NB4 (cell line): ENCODE measurements at regions not wholly inside any gene's neighbourhood (a gene's known extent, or its start where the extent isn't known, plus 50 kb on each side); places are given as distances from the start of the nearest gene placed in this dataset.

Source experiments
- CTCF ChIP-seq: IDR thresholded peaks from one replicate; pipeline ENCODE4 v1.5.1; 2012; ENCODE audit warnings: low read depth, low read length
- MAX ChIP-seq: IDR thresholded peaks from 2 replicates; pipeline ENCODE4 v1.6.1; 2011; ENCODE audit warnings: low read depth, low read length
- POLR2A ChIP-seq: IDR thresholded peaks from 2 replicates; pipeline ENCODE4 v1.6.1; 2011; ENCODE audit warnings: mild to moderate bottlenecking; ENCODE audit not compliant: insufficient read length; ENCODE audit errors: extremely low read depth

- TF ChIP-seq POLR2A (no peak), CTCF (no peak), MAX (no peak)
Measured at GRCh38 chr6:132188556-132189264, 212.6 kb downstream of the MOXD1 start.
